ENCODE measurements at regions not wholly inside any gene's neighbourhood (a gene's known extent, or its start where the extent isn't known, plus 50 kb on each side); places are given as distances from the start of the nearest gene placed in this dataset.

DNA sequence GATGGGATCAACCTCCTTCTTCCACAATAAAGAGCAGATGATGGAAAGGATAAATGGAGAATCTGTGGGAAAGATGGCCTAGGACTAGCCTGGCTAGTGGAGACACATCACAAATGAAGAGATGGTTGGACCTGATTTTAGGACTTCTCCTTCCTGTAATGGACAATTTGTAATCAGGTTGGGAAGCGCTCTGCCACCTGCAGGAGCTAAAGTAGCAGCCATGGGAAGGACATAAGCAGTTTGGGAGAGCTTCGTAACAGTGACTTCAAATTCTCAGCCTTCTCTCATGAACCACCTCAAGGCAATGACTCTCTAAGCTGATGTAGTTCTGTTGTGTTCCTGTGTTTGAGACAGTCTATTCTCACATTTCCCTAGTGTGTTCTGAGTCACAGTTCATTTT is 137.9 kb upstream of the BMP2 start:
- DNase-seq (ENCODE audit: low read depth, low spot score), result no peak
- TF ChIP-seq, protein P1, sequence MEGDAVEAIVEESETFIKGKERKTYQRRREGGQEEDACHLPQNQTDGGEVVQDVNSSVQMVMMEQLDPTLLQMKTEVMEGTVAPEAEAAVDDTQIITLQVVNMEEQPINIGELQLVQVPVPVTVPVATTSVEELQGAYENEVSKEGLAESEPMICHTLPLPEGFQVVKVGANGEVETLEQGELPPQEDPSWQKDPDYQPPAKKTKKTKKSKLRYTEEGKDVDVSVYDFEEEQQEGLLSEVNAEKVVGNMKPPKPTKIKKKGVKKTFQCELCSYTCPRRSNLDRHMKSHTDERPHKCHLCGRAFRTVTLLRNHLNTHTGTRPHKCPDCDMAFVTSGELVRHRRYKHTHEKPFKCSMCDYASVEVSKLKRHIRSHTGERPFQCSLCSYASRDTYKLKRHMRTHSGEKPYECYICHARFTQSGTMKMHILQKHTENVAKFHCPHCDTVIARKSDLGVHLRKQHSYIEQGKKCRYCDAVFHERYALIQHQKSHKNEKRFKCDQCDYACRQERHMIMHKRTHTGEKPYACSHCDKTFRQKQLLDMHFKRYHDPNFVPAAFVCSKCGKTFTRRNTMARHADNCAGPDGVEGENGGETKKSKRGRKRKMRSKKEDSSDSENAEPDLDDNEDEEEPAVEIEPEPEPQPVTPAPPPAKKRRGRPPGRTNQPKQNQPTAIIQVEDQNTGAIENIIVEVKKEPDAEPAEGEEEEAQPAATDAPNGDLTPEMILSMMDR (IDR thresholded peaks at IDR 0.05; ENCODE audit: insufficient read depth, low read length, missing control alignments), result no peak
- ChIA-PET POLR2A (no interaction called here), CTCF (no interaction called here)
- H3K4me3 ChIP-seq (ENCODE audit: low read depth, low read length), result no peak overlapping the region

DNA sequence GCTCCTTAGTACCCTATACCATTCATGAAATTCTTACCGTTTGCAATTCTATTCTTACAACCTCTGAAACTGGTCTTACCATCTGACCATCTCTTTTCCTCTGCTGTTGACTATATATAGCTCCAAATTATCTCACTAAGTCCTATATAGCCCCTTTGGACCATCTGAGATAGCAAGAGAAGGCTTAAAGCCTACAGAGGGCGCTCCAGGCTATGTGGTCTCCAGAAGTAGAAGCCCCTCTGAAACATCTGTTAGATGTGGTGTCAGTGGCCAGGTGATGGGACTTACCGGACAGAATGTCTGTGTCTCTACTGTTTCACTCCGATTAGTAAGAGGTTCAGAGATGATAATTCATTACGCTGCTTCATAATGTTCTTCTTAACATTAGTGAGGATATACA is 140.7 kb upstream of the BMP2 start:
- H3K4me3 ChIP-seq (ENCODE audit: low read depth, low read length), result no peak overlapping the region
- CTCF ChIA-PET, result no interaction called here
- DNase-seq (ENCODE audit: low read depth, low spot score), result no peak
- TF ChIP-seq, protein P1 (IDR thresholded peaks at IDR 0.05; ENCODE audit: insufficient read depth, low read length, missing control alignments), result no peak
- POLR2A ChIA-PET, result no interaction called here

DNA sequence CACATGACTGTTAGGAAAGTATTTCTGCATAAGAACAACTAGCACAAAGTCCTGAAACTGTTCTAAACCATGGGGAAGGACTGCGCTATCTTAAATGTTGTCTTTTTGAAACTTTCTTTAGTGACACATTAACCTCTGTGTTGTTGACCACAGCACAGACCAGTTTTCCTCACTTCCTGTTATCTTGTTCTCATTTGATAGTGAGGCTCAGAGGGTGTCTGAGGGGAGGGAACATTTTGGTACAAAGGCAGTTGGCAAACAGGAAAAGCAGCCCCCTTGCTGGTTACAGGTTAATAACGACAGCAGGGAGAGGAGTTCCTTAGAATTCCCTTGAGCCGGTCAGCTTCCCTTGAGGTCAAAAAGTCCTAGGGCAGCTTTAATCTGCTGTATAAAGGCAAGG is 143.5 kb upstream of the BMP2 start:
- ChIA-PET POLR2A (no interaction called here), CTCF (interaction anchor here (2.1 kb wide), 1 partner anchor 41 kb away, joined by 5 read pairs; no protein-coding TSS in a partner anchor)
- no peak overlapping the region for H3K4me3 ChIP-seq (ENCODE audit: low read depth, low read length)
- DNase-seq (ENCODE audit: low read depth, low spot score), result no peak
- TF ChIP-seq, protein P1 (IDR thresholded peaks at IDR 0.05; ENCODE audit: insufficient read depth, low read length, missing control alignments), result no peak

DNA sequence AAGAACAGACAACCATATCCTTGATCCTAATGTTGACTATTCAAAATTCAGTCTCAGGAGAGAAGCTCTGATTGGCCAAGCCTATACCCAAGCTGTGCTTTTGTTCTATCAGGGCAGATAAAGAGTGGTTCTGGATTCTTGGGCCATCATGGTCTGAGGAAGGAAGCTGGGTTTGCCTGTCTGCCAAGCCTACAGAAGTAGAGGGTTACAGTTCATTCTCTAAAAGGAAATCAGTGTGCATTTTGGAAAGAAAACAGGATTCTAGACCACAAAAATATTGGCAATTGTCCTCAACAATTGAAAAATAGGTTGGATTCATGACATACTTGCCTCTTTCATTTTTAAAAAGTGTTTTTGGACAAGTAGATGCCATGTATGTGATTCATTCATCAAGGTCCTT is 145.4 kb upstream of the BMP2 start:
- CTCF ChIA-PET, result no interaction called here
- POLR2A ChIA-PET, result no interaction called here
- TF ChIP-seq, protein P1 (IDR thresholded peaks at IDR 0.05; ENCODE audit: insufficient read depth, low read length, missing control alignments), result no peak

DNA sequence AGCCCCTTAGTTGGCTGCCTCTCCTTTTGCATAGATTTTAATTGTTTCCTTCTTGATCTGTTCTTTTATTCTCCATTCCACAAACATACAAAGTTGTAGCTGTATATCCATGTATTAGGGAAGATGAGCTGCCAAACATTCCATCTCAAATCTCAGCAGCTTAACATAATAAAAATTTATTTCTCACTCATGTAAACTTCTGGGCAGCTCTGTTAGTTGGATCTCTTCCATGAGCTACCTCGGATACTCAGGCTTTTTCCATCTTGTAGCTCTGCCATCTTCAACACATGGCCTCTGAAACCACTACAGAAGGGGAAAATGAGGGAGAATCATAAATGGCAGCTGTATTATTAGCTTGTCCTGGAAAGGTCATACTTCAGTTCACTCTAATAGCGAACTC is 149.4 kb upstream of the BMP2 start:
- no peak for DNase-seq (ENCODE audit: low read depth, low spot score)
- no peak overlapping the region for H3K4me3 ChIP-seq (ENCODE audit: low read depth, low read length)
- ChIA-PET POLR2A (no interaction called here), CTCF (no interaction called here)
- TF ChIP-seq, protein P1 (IDR thresholded peaks at IDR 0.05; ENCODE audit: insufficient read depth, low read length, missing control alignments), result no peak

More for the DNA sequence above, 145.4 kb upstream of the BMP2 start:
- DNase-seq (ENCODE audit: low read depth, low spot score), result no peak
- no peak overlapping the region for H3K4me3 ChIP-seq (ENCODE audit: low read depth, low read length)

DNA sequence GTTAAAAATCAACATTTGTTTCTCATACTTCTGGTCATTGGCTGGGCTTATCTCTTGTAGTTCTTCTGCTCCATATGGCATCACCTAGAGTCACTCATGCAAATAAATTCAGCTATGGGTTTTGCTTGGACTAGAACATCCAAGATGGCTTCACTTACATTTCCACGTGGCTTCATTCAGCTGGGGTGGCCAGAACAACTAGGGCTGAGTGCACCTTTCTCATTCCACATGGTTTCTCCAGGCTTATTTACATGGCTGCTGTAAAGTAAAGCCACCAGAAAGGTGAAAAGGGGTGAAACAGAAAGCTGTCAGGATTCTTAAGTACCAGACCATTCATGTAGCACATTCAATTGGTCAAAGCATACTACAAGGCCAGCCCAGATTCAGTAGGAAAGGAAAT is 151.1 kb upstream of the BMP2 start:
- TF ChIP-seq, protein P1 (IDR thresholded peaks at IDR 0.05; ENCODE audit: insufficient read depth, low read length, missing control alignments), result no peak
- no peak overlapping the region for H3K4me3 ChIP-seq (ENCODE audit: low read depth, low read length)
- no peak for DNase-seq (ENCODE audit: low read depth, low spot score)
- ChIA-PET CTCF (no interaction called here), POLR2A (no interaction called here)

All from AG04449 (cell line).